ENCODE measurements at regions not wholly inside any gene's neighbourhood (a gene's known extent, or its start where the extent isn't known, plus 50 kb on each side); places are given as distances from the start of the nearest gene placed in this dataset.

DNA sequence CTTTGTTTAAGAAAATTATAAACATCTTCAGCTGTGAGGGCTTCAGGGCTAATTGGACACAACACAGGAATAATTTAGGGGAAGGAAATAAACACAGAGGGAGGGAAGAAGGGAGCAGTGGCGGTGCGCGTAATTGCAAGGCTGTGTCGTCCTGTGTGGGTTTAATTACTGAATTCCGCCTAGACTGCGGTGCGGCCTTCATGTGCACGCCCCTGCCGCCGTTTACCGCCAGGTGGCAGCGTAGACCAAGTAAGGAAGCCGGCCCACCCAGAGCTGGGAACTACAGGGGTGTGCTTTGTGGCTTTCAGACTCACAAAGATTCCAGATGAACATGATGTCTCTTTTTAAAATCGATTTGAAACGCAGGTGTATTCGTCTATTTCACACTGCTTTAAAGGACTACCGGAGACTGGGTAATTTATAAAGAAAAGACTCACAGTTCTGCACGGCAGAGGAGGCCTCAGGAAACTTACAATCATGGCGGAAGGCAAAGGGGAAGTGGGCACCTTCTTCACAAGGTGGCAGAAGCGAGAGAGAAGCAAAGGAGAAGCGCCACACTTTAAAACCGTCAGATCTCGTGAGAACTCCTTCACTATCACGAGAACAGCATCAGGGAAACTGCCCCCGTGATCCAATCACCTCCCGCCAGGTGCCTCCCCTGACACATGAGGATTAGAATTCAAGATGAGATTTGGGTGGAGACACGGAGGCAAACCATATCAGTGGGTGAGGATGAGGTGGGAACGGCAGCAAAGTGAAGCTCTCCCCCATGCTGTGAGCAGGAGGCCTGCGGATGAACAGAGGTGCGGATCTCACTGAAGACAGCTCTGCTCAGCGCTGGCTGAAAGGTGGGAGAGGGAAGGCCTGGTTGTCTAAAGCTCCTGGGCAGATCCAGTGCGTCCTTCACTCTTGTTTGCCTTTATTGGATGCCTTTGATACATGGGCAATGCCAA, 222.0 kb upstream of the PDE10A start:
- peak; percentile 74 for ATAC-seq (ENCODE audit: low FRiP score)
- DNase-seq (ENCODE audit: low spot score) = peak; percentile 84
- TF ChIP-seq, protein P1, sequence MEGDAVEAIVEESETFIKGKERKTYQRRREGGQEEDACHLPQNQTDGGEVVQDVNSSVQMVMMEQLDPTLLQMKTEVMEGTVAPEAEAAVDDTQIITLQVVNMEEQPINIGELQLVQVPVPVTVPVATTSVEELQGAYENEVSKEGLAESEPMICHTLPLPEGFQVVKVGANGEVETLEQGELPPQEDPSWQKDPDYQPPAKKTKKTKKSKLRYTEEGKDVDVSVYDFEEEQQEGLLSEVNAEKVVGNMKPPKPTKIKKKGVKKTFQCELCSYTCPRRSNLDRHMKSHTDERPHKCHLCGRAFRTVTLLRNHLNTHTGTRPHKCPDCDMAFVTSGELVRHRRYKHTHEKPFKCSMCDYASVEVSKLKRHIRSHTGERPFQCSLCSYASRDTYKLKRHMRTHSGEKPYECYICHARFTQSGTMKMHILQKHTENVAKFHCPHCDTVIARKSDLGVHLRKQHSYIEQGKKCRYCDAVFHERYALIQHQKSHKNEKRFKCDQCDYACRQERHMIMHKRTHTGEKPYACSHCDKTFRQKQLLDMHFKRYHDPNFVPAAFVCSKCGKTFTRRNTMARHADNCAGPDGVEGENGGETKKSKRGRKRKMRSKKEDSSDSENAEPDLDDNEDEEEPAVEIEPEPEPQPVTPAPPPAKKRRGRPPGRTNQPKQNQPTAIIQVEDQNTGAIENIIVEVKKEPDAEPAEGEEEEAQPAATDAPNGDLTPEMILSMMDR (IDR thresholded peaks at IDR 0.05) = peak in 1 of 3 donors; percentile 87

DNA sequence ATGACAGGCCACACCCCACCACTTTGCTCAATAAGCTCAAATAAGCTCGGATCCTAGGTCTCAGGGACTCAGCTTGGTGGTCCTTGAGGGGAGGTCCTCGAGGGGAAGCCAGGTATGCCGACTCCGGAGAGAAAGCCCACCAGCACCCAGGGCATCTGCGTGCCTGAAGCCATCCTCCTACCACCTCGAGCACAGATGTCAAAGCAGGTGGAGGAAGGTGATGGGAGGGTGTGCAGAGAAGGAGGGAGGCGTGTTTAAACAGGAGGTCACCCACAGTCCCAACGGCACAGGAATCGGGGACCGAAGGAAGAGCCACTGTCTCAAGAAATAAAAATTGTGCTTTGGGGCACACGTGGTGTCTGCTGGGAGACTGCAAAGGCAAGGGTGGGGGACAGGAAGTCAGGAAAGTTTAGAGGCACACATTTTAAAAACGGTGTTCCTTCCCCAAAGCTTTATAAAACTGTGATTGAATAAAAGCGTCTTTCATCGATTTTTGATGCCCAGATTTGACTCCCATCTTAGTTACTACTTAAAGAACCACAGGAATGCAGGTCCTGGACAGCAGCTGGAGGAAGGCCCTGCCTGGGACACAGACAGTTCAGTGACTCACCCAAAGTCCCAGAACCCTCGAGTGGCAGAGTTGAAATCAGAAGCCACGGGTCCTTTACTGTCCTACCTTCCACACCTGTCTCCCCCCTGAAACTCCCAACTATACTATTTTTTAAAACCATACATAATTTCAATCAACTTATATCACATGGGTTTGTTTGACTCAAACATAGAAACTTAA, 221.0 kb upstream of the PDE10A start:
- TF ChIP-seq, protein P1 (IDR thresholded peaks at IDR 0.05) = no peak
- ATAC-seq (ENCODE audit: low FRiP score) = no peak
- DNase-seq (ENCODE audit: low spot score) = no peak

DNA sequence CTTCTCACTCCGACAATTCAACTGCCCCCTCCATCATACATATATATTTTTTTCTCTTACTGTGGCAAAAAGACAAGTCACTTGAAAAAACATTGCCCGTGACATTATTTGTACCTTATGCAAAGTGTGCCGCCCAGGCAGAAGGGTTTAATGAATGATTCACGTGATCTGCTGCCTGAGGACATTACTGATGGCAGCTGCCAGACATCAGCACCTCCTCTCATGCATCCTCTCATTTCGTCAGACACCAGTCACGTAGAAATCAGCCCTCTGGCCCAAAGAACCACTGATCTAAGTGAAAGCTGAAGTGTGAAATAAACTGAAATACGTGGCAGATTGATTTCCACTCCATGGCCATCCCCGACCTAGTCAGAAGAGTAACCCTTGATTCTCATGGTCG, 218.8 kb upstream of the PDE10A start:
- ATAC-seq (ENCODE audit: low FRiP score) (no peak), DNase-seq (ENCODE audit: low spot score) (no peak)
- TF ChIP-seq, protein P1 (IDR thresholded peaks at IDR 0.05) = no peak

DNA sequence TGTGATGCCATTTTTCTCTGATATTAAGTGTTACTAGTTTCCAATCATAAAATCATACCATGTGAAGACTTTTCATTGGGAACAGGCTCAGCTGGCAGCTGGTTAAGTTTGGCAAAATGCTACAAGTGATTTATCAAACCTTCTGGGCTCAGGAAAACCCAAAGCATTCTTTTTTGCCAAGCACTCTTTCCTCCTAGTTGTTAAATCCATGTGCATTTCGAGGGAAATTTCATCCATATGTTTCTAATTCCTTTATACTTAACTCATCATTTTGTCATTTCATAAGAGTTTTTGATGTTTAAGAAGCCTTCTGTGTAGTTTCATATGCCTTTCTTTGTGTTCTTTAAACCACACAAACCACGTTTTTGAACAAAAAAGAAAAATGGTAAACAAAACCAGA, 217.6 kb upstream of the PDE10A start:
- ATAC-seq (ENCODE audit: low FRiP score) (no peak), DNase-seq (ENCODE audit: low spot score) (no peak)
- TF ChIP-seq, protein P1 (IDR thresholded peaks at IDR 0.05) = no peak

DNA sequence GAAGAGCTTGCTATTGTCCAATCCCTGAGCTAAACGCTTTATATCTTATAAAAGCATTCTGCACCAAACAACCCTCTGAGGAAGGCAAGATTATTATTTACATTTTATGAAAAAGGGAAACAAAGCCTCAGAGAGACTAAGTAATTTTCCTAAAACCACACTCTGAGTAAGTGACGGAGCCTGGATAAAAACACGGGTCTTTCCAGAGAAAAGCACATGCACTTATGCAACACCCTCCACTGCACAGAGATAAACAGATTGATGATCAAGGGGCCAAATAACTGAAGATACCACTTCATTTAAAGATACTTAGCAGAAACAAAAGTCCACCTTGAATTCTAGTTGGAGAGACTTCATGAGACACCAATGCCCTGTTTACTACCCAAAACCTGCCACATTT, 214.7 kb upstream of the PDE10A start:
- DNase-seq (ENCODE audit: low spot score) (no peak), ATAC-seq (ENCODE audit: low FRiP score) (no peak)
- TF ChIP-seq, protein P1 (IDR thresholded peaks at IDR 0.05) = no peak

DNA sequence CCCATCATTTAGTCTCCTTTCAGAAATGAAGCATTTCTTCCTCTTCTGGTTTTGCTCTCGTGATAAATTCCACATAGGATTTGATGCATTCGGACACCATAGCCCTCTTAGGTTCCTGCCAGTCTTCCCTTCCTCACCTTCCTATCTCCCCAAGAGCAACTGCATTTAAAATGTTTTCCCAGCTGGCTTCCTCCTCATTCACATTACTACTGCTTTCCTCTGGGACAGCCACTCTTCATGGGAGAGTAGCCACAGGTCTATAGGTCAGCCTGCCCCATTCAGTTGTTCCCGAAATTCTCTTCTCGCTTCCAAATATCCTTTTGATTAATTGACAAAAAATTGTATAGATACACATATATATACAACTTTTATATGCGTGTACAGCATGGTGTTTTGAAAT, 214.2 kb upstream of the PDE10A start:
- ATAC-seq (ENCODE audit: low FRiP score) (no peak), DNase-seq (ENCODE audit: low spot score) (no peak)

More for the DNA sequence above, 214.2 kb upstream of the PDE10A start:
- TF ChIP-seq, protein P1 (IDR thresholded peaks at IDR 0.05) = no peak

All from omental fat pad (tissue), 3 donors.